HG02610 (cell line): ENCODE measurements at regions not wholly inside any gene's neighbourhood (a gene's known extent, or its start where the extent isn't known, plus 50 kb on each side); places are given as distances from the start of the nearest gene placed in this dataset.
"Not testable (repeated sequence)": the region's sequence is repeated elsewhere in the genome, so short reads cannot be mapped to it uniquely, and the experiment has no call there.

ENCODE experiments used
- ATAC-seq: cut with Tn5 transposase; IDR thresholded peaks from one replicate; pipeline ENCODE4 v1.9.1; 2021; ENCODE audit warnings: mild to moderate bottlenecking, moderate library complexity; ENCODE audit not compliant: unreplicated experiment

DNA sequence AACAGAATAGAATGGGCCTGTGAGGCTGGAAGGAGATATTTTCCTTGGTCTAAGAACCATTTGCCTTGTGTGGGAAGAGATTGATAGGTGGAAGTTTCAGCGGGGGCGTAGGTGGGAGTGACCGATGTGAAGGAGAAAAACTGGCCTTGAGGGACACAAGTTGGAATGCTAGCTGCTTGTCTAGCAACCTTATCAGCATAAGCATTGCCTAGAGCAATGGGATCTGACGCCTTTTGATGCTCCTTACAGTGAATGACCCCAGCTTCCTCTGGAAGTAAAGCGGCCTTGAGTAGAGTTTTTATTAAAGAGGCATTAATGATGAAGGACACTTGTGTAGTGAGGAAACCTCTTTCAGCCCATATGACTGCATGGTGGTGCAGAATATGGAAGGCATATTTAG is 843.8 kb upstream of the ANO3 start:
- not testable (repeated sequence) for ATAC-seq

DNA sequence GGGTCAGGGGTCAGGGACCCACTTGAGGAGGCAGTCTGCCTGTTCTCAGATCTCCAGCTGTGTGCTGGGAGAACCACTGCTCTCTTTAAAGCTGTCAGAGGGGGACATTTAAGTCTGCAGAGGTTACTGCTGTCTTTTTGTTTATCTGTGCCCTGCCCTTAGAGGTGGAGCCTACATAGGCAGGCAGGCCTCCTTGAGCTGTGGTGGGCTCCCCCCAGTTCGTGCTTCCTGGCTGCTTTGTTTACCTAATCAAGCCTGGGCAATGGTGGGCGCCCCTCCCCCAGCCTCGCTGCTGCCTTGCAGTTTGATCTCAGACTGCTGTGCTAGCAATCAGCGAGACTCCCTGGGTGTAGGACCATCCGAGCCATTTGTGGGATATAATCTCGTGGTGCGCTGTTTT is 830.5 kb upstream of the ANO3 start:
- ATAC-seq = not testable (repeated sequence)

DNA sequence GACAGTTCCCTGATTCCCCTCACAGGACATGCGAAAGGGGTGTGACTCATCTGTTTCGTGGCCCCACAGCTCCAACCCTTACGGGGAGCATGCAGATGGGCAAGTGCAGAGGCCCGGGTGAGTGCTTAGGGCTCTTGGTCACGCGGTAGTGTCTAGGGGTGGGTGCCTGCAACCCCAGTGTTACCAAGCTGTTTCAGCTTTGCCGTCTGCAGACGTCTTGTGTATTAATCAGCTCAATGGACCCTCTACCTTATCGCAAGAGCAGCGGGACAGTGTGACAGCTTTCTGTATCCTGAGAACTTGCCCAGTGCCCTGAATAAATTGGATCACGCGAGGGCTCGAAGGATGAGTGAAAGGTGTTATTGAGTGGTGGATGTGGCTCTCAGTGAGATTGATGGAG is 816.4 kb upstream of the ANO3 start:
- no peak for ATAC-seq

DNA sequence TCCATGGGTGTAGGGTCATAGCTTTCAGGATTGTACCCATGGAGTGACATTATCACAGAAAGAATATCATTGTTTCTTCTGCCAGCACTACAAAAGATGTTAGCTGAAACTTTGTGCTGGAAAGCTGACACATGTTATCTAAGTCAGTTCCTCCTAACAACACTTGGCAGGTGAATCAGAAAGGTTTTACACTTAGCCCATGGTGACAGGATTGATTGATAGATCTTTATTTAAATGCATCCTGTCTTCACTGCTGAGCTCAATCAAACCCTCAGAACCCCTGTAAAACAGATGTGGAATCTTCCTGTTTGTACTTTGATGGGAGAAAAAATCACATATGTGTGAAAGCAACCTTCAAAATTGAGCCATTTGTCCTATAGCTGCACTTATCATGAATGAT is 811.5 kb upstream of the ANO3 start:
- no peak for ATAC-seq

DNA sequence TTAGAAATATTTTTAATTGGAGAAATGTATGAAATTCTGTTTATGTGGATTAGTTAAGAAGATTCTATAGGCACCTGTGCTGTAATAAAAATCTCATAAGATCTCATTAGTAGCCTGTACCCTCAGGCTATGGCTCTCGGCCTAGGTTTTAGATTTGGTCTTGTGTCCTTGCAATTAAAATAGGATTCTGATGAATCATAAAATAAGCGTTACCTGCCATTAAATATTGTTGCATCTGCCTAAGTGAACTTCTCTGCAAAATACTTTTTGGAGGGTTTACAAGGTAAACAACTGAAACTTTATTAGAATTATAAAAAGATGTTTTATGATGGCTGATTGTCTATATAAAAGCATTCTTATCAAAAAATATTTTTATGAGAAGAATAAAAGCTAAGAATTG is 804.1 kb upstream of the ANO3 start:
- no peak for ATAC-seq

DNA sequence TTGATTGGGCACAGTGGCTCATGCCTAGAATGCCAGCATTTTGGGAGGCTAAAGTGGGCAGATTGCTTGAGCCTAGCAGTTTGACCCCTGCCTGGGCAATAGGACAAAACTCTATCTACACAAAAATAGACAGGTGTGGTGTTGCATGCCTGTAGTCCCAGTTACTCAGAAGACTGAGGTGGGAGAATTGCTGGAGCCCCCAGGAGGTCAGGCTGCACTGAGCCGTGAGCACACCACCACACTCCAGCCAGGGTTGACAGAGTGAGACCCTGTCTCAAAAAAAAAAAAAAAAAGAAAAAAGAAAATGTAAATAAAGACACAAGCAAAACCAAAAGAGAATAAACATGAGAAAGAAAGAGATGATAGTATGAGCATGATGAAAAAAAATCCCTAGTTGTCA is 802.4 kb upstream of the ANO3 start:
- no peak for ATAC-seq

DNA sequence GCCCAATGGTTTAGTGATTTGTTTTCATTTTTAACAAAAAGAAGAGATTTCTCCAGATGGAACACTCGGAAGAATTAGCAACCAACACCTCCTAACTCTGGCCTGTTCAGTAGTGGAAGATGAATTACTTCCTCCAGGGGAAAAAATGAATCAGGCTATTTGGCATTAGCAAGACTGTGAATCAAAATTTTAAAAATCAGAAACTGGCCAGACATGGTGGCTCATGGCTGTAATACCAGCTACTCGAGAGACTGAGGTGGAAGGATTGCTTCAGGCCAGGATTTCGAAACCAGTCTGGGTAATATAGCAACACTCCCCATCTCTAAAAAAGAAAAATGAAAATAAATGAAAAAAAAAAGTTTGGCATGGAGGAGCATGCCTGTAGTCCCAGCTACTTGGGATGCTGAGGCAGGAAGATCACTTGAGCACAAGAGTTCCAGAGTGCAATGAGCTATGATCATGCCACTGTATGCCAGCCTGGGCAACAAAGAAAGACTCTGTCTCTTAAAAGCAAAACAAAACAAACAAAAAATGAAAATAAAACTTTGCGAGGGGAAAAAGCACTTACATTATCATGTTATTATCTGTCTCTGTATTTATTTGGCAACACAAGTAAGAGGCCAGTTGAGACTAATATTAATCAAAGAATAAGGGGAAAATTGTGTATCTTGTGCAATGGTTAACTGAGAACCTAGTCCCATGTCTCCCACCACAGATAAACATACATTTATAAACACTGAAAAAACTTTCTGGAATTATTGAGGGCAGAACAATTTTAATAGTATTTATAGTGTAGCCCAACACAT is 796.3 kb upstream of the ANO3 start:
- no peak for ATAC-seq

DNA sequence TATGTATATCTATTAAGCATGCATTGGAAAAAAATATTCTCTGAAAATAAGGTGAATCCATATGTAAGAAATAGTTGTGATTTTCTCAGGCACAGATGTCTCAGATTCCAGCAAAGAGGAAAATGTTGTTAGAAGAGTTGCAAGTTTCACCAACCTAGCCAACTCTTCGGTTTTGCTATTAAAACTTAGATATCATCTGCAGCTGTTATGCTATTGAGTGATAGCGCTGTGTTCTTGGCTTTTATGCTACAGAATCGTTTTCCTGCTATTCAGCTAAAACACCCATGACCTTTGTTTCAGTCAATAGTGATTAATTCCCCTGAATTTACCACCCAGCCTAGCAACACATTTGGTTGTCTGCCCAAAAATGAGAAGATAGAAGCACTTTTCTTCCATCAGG is 795.6 kb upstream of the ANO3 start:
- no peak for ATAC-seq

DNA sequence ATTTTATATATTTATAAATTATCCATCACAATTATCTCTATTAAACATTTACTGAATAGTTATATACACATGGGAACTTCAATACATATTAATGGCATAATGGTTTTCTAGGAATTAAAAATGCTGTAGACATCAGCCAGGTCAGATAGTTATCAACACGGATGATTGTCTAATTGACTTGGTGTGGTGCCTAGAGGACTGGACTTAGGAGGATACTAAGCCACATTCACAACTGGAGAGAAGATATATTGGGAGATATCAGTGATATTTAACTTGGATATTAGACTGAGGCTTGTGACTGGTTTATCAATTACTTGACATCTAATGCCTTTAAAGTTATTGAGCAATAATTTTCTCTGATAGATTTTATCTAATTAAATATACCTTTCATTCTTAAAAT is 794.5 kb upstream of the ANO3 start:
- ATAC-seq = no peak

DNA sequence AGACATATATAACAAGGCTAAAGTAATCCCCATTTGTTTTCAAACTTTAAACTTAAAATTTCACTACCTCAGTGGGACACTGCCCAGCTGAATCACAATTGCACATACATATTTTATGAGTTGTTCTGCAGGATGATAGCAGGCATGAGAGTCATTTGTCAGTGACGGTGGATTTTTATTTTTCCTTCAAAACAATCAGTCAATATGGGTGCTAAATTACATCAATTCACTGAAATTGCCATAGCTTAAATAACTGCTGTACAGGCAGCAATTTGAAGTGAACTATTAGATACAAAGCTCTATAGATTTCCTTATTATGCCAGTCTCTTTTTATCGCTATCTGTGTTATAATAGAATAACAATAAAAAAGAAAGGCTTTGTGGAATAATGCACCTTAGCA is 784.6 kb upstream of the ANO3 start:
- ATAC-seq = no peak

DNA sequence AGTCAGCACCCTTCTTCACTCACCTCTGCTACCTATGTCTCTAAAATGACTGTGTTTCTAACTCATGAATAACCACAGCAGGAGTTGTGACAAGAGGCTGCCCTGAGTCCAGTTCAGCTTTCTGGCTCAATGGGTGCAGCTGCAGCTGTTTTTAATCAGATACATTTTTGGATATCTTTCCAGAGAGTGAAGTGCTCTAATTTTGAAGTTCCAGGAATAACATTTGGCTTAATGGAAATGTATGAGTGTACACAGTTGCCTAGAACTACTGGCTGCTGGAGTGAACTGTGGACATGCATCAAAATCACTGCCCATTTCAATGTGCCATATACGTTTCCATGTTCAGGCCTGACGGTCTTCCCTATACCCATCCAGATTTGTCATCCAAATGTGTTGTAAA is 769.5 kb upstream of the ANO3 start:
- ATAC-seq = no peak

DNA sequence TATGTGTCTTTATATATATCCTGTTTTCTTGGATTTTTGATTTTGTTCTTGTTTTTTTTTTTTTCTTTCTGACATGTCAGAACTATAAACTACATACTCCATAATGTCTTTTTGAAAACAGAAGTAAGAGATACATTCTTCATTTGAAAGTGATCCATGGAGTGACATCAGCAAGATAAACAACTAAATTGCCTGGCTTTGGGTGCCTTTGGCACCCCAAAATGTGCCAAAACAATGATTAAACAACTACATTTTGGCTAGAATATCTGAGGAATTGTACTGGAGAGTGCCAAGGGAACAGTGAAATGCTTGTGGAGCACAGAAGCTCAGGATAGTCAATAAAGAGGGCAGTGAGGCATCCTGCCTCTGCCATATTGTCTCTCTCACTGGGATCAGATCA is 766.1 kb upstream of the ANO3 start:
- ATAC-seq = no peak

DNA sequence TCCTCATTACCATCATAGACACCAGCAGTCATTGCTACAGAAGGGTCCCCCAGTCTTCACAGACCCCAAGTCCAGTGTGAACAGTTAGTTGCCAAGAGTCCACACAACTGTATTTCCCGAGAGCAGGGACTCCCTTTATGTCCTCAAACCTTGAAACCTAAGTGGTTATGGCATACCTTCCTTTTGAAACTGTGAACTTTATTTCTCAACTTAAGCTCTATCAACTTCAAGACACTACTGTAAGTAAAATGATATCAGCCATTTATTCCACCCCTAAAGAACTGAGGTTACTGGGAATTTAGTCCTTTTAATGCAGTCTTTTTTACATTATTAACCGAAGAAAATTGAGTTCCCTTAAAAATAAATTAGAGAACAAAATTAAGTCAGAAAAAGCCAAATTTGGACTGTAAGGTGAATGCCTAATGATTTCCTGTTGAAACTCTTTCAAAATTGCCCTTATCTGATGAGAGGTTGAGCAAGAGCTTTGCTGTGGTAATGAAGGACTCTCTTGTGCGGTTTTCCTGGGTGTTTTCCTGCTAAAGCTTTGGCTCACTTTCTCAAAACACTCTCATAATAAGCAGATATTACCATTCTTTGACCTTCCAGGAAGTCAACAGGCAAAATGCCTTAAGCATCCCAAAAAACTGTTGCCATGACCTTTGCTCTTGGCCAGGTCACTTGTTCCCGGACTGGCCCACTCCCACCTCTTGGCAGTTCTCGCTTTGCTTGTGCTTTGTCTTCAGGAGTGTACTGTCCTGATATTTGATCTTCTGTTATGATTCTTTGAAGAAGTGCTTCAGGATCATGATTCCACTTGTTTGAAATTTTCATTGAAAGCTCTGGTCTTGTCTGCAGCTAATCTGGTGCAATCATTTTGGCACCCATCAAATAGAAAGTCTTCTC is 765.4 kb upstream of the ANO3 start:
- no peak for ATAC-seq

DNA sequence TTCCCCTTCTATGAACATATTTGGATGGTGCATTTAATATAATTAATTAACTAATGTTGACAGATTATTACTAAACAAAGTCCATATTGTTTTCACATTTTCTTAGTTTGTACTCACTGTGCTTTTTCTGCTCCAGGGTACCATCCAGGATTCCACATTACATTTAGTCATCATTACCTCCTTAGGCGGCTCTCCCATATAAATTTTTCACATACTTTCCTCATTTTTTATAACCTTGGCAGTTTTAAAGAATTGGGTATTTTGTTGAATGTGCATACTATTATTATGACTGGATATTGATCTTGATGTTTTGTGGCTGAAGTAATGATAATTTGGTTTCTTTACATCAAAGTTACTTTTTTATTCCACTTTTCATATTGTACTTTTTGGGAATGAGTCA is 755.6 kb upstream of the ANO3 start:
- no peak for ATAC-seq

DNA sequence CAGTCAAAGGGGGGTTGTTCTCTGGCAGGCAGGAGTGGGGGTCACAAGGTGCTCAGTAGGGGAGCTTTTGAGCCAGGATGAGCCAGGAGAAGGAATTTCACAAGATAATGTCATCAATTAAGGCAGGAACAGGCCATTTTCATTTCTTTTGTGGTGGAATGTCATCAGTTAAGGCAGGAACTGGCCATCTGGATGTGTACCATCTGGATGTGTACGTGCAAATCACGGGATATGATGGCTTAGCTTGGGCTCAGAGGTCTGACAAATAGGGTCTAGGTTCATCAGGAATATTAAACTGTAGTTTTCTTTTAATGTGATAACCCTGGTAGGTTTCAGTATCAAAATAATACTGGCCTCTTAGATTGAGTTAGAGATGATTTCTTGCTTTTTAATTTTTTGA is 752.4 kb upstream of the ANO3 start:
- not testable (repeated sequence) for ATAC-seq

DNA sequence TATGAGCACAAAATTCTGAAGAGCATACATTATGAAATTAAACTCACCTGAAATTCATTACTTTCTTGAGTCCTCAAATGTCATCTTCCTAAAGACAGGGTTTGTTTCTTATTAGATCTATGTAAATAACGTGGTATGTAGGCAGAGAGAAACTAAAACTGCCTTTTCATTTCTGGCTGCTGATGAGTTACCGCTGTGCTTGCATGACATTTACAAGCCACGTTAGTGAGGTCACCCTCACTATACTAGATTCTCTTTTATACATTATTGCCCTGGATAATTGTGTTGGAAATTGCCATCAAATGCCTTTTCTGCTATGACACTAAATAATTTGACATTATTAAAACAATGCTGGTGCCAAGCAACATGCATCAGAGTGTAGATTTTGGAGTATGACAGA is 748.3 kb upstream of the ANO3 start:
- no peak for ATAC-seq

DNA sequence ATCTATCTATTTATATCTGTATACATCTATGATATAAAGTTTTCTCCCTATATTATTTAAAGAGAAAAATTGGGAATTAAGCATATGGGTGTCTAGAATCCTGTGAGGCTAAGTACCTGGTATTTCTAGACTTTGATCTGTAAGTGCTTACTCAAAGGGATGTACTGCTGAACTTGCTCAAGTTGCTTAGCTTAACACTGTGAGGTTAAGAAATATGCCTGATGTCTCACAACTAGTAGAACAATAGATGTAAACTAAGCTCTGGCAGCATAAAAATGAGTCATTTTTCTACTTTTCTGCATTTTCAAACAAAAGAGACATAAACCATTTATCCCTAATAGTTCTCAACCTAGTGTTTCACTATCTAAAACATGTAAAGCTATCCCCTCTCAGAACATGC is 744.4 kb upstream of the ANO3 start:
- ATAC-seq = no peak

DNA sequence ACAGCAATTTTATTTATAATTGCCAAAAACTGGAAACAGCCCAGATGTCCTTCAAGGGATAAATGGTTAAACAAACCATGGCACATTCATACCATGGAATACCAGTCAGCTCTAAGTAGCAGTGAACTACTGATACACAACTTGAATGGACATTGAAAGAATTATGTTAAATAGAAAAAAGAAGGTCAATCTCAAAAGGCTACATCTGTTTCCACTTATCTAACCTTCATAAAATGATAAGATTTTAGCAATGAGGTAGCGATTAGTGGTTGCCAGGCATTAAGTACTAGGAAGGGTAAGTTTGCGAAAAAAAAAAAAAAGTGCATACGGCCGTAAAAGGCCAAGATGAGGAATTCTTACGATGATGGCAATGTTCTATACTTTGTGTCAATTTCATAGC is 738.7 kb upstream of the ANO3 start:
- no peak for ATAC-seq

DNA sequence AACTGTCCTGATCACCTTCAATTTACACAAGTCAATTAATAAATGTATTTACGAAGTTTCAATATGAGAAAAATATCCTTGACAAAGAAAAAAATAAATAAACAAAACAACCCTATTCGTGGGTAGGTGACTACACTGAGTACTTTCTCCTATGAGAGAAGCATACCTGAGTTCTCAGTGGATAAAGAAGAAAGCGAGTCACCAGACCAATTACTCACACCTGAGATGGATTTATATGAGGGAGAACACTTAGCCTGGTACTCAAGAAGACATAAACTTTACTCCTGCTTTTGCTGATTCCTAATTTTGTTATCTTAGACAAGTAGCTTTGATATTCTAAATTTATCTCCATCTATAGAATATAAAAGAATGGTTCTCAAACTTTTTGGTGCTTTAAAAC is 735.2 kb upstream of the ANO3 start:
- no peak for ATAC-seq

DNA sequence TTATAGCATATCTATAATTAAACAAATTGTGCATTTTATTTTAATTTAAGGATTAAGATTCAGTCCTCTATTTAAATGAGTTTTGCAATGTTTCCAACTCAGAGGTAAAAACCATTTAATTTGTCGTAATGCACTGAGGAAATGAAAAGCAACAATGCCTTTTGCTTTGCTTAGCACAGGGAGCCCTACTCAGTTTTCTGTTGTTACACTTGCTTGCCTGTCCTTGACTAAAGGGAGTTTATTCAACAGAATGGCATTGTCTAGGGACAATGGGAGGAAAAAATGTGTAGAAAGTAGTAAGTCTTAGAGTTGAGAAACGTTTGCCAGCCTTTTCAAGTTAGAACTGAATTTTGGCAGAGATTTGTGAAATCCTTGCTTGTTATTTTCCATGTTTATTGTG is 734.2 kb upstream of the ANO3 start:
- ATAC-seq = no peak

DNA sequence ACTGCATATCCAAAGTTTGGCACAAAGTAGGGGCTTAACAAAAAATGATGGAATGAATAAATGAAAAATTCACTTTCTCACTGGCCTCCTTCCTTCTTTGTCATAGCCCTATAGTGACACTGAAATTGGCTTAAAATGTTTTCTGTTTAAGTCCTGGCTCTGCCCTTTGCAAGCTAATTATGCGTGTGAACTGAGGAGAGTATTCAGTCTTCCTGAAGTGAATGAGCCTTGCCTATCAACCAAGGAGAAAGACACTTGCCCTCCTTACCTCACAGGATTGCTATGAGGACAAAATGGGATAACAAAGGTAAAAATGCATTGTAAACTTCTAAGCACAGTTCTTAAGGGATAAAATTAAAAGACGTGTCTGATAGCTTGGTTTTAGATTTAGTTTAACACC is 729.8 kb upstream of the ANO3 start:
- ATAC-seq = no peak

DNA sequence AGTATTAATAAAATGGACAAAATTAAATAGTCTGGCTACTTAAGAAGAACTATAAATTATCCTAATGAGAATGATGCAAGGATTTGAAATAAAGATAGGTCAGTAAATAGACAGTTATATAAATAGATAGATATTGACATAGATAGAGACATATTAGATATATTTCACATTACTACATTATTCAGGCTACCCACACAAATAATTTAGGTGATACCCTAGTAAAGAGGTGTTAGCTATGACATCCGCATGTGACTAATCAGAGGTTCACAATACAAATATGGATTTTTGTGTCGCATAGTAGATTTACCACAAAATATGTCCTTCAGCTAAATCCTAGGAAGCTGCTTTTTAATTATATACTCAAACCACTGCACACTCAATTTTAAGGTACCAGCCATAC is 729.0 kb upstream of the ANO3 start:
- ATAC-seq = no peak
